Stimulated activated CD8-positive, alpha-beta memory T cell treated with anti-CD3 and anti-CD28 coated beads, Interleukin-12 subunit alpha, Interleukin-12 subunit beta, amount 100 ng/mL, for 4 hours (primary cell): ENCODE measurements at regions not wholly inside any gene's neighbourhood (a gene's known extent, or its start where the extent isn't known, plus 50 kb on each side); places are given as distances from the start of the nearest gene placed in this dataset.
"Not testable (repeated sequence)": the region's sequence is repeated elsewhere in the genome, so short reads cannot be mapped to it uniquely, and the experiment has no call there.

ENCODE experiments used
- DNase-seq: peaks from one replicate; pipeline ENCODE4 v3.0.0-alpha.2; 2020; ENCODE audit warnings: low read depth

DNA sequence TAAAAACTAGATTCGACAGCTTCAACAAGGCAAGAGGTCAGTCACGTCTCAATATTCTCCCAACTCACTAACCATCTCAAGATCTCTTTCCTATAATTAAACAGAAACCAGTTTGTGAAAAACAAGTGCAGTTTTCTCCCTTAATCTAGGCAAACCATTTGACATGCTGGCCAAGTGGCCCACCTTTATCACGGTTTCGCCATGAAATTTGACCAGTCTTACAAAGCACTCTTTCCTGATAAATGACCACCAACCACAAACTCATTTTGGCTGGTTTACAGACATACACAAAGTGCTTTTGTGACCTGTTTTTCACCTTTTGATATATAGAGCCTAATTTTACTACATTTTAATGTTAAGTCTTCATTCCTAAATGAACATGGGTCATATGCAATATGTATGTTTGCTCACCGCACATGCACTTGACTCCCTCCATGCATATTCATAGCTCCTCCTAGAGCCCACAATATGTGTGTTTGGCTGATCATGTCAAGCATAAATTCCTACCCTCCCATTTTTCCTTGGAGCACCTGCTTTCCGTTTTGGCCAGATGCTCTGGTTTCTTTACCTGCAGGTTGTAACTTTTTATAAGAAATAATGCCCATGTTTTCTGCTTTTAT is 385.1 kb downstream of the RAD51AP2 start:
- no peak for DNase-seq

DNA sequence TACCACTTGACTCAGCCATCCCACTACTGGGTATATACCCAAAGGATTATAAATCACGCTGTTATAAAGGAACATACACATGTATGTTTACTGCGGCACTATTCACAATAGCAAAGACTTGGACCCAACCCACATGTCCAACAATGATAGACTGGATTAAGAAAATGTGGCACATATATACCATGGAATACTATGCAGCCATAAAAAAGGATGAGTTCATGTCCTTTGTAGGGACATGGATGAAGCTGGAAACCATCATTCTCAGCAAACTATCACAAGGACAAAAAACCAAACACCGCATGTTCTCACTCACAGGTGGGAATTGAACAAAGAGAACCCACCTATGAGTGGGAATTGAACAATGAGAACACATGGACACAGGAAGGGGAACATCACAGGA is 387.6 kb downstream of the RAD51AP2 start:
- not testable (repeated sequence) for DNase-seq

DNA sequence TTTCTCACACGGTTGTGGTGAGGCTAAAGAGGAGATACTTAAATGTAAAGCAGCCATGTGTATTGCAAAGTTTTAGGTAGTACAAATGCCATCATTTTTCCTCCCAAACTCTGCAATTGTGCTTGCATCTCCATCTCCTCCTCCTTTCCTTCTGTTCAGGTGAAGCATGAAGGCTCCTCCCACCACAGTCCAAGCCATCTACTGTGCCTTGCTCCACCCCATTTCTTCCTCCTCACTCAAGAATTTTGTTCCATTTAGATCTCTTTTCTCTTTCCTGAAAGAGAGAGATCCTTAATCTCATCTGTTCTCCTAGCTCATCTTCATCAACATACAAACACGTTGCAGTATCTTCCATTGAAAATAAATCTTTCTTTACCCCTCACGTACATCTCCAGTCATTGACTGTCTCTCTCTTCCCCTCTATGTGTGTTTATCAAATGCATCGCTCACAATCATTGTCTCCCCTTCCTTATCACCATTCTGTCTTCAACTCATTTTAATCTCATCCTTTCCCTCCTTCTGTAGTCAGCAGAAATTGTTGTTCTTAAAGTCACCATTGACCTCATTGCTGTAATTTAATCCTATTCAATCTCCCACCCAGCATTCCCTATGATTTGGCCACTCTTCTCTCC is 392.1 kb downstream of the RAD51AP2 start:
- no peak for DNase-seq

DNA sequence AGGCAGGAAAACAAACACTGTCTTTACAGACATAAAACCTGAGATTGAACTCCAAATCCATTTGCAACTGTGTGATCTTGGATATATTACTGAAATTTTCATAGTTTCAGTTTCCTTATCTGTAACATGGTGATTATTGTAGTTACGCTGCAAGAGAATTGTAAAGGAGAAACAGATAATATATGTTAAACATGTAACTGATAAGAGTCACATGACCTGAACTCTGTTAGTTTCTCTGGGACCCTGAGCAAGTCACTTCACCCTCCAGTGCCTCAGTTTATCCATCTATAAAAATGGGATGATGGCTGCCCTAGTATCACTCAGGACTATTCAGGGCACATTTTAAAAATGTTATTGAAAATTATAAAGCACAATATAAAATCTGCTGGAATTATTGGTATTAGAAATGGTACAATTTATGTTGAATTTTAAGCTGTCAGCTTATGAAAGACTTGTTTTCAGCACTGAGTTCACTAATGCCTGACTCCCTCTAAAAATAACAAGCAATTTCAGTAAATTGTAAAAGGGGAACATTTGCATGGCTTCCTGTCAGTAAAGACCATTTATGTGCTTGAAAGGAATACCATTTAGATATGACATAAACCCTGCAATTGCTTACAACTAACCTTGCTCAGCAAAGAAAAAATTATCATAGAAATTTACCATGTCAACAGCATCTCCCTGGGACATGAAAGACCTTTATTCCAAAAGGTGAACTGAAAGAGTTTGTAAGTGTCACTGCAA is 393.5 kb downstream of the RAD51AP2 start:
- no peak for DNase-seq

DNA sequence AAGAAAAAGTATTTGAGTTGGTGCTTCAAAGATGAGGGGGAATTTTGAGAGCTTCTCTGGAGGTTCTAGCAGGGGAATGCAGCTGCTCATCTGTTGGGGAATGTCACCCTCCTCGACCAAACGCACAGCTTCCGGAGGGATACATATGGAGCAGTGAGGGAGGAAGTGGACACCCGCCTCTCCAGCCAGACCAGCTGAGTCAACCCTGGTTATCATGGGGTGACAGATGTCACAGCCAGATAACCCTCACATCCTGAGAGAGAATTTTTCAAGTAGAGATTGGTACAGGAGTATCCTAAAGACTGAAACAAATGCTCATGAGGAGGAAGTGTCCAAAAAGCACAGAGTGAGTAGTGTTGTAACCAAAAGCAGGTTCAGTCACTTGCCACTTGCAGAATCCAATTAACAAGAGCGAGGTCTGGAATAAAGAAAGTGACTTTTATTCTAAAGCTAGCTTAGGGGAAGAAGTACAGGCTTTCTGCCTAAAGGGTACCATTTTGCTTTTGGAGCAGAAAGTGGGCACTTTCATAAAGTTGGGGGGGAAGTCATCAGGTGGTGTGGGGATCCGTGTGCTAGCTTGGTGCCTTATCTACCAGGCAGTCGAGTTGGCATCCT is 395.2 kb downstream of the RAD51AP2 start:
- no peak for DNase-seq

DNA sequence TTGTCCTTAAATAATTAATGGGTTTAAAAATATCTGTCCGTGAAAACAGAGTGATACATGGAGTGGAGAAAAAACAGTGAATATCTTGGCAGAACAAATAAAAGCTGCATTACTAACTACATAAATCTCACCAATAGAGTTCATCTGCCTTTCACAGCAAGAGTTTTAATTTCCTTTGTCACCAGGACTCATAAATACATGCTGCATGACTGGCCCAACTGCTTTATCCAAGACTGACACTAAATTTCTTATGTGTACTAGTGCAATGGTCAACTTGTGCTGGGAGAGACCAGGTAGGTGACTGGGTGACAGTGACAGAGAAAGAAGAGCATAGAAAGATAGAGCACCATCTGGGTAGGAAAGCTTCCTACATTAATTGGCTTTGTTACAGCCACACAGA is 402.8 kb downstream of the RAD51AP2 start:
- DNase-seq: no peak

DNA sequence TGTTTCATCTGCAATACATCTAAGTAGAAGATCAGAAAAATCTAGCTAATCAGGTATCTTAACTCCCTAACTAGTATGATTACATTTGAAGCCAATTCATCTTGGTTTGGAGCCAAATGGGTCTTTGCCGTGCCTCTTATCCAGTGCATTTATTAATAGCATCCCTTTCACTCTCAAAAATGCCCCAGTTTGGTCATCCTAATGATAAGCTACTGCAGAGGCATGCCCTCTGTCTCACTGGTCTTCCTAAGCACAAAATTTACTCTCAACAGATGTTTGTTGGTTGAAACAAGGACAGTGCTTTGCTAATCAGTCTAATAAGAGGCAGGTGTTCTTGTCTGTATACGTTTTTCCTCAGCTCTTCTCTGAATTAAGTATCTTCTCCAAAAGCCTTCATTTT is 403.2 kb downstream of the RAD51AP2 start:
- no peak for DNase-seq

DNA sequence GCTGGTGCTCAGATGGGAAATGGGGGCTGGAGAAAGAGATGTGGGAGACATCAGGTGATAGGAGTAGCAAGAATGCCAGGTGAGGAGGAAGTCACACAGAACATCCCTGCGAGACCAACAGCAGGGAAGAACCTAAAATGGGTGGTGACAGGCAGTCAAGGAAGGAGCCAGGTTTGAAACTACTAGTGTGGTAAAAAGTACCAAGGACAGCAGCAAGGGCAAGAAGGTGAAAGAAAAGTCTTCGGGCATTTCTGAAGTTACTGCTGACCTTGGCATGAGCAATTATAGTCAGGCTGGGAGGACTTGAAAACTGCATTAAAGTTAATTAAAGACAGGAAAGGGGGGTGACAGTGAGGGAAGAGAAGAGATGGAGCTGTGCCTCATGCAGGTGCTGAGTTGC is 410.4 kb downstream of the RAD51AP2 start:
- DNase-seq: no peak

DNA sequence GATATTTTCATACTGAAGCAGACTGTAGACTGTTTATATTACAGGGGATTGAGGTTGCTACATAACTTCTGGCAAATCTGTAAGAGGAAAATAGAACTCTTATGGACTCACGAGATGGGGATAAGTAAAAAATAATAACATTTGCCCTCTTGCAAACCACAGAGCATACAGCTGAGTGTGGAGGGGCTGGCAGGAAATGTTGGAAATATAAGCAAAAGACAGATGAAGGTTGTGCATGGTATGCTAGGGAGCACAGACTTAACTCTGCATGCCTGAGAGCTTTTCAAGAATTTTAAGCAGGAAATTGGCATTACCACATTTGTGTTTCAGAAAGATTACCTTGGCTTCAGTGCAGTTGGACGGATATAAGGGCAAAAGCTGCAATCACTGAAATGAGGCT is 411.1 kb downstream of the RAD51AP2 start:
- DNase-seq: no peak

DNA sequence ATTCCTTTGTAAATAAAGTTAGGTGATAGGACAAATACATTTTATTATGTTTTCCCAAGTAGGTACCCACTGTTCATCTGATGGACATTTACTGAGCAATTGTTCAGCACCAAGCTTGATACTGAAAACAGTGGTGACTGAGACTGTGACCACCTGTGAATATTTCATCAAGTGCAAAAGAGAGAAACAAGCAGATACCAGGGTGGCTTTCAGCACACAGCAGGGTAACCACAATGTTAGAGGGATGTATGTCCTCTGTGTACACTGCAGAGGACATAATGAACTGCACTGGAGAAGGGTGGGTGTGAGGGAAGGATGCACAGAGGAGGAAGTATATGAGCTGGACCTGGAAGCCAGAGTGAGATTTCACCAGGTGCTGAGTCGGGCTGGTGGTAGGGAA is 411.8 kb downstream of the RAD51AP2 start:
- DNase-seq: no peak

DNA sequence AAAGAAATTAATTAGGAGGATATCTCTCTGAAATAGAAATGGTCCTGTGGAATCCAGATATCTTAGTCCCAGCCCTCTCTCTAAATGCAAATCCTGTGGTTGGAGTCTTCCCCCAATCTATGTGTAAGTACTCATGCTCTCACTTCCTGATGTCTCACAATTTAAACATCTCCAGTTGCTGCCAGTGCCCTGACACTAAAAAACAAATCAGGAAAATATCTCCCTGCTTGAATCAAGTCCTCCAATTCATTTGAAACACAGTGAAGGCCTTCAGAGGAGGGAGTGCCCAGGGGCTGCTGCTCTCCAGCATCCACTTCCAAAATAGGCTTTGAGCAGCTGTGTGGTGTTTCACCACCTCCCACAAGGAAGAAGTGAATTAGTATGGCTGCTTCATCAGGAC is 413.8 kb downstream of the RAD51AP2 start:
- no peak for DNase-seq

DNA sequence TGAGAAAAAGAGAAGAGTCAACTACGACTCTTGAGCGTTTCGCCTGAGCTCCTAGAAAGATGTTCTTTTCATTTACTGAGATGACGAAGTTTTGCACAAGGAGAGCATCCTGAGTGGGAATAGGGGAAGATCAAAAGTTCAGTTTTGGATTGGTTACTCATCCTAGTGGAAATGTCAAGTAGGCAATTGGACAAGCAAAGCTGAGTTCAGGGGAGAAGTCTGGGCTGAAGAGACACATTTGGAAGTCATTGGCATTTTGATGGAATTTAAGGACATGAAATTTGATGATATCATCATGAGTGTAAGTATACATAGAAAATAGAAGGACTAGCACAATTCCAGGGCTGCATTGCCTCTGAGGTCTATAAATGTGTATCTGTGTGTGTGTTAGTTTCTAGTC is 416.6 kb downstream of the RAD51AP2 start:
- no peak for DNase-seq

DNA sequence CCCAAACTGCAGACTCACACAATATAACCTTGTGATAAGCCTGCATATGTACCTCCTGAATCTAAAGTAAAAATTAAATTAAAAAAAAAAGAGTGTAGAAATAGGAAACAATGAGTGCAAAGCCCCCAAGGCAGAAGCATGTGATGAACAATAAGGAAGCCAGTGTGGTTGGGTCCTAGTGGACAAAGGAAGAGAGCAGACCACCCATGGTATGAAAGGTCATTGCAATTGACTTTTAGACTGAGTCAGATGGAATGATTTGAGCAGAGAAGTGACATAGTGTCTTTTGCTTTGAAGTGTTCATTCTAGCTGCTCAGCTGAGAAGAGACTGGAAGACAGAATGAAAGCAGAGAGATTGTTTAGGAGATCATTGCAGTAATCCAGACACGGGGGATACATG is 417.1 kb downstream of the RAD51AP2 start:
- no peak for DNase-seq

DNA sequence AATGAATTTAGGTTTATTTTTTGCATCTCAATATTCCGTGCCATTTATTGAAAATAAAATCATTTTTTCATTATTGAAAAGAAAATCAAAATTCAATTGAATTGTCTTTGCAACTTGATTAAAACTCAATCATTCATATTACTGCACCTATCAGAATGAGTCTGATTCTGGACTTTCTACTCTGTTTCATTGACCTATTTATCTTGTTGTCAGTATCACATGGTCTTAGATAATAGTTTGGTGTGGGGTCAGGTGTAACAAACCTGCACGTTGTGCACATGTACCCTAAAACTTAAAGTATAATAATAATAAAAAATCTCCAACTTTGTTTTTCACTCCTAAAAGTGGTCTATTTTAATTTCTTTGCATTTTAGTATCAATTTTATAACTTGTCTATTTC is 422.9 kb downstream of the RAD51AP2 start:
- no peak for DNase-seq

DNA sequence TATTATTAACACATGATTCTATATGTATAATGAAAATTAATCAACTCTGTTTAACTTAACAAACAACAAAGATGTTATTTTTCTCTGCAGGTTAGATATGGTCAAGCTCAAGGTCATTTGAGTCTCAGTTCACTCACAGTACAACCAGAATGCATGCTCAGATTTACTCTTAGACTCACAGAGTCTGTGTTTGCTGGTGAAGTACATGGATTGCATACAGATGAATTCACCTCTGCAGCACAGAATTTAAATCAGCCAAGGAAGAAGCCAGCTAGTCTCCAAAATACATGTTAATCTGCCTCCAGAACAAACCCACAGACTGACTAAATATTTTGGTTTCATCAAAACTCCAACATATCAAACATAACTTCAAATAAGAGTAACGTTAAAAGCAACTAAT is 424.5 kb downstream of the RAD51AP2 start:
- no peak for DNase-seq

DNA sequence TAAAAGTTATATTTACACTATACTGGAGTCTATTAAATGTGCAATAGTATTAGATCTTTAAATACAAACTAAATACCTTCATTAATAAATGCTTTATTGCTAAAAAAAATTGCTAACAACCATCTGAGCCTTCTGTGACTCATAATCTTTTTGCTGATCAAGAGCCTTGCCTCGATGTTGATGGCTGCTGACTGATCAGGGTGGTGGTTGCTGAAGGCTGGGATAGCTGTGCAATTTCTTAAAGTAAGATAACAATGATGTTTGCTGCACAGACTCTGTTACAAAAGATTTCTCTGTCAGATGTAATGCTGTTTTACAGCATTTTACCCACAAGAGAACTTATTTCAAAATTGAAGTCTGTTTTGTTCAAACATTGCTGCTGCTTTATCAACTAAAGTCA is 421.4 kb upstream of the CYRIA start:
- no peak for DNase-seq

DNA sequence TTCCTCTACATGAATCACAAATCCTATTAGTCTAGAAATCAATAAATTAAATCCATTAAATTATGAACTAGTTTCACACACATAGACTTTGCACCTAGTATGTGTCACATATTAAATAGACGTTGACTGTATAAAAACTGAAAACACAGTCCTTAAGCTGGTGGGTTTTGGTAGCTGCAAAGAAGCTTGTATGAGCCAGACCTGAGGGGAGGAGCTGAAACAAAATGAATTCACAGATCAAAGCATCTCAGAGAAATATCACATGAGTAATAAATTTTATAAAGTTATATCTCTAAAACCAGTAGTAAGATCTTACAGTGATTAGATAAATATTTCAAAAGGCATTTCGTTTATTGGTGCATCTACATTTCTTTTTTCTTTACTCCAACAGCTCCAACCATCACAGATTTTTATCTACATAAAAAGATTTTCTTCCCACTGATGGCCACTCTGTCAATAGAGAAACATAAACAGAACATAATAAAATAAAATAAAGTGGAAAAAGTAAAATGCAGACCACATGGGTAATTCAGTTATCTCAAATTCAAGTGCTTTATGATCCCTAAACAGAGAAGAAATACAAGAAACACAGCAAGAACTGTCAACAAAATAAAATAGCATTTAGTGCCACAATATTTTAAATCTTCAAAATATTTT is 420.0 kb upstream of the CYRIA start:
- DNase-seq: no peak

DNA sequence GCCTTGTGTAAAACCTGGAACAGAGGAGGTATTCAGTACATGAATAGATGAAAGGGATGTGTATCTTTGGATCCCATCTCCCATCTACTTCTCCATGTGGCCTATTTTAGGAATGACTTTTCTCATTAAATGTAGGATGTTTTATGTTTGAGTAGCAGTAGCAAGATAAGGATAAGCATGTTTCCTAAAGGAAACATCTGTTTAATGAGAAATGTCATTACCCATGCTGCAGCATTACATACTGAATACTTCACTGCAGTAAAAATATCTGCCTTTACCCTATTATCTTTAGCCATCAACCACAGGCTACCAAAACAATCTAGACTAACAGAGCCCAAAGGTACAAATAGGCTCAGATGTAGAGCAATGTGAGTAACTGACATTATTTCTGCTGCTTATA is 419.2 kb upstream of the CYRIA start:
- DNase-seq: no peak

DNA sequence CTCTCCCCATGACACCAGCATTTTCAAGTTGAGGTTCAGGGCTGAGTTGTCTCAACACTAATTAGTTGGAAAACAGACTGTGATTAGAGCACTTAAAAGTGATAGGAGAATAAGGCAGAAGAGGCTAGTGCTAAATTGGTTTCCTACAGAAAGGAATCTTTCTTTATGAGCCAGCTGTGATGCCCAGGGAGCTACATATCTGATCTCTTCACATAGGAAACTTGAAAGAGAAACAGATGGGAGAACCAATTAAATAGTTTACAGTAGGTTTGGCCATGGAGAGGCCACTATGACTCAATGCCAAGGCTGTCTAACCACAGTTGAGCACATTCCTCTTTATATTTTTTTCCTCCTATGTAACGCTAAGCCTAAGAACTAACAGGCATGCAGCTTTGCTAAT is 418.3 kb upstream of the CYRIA start:
- no peak for DNase-seq

DNA sequence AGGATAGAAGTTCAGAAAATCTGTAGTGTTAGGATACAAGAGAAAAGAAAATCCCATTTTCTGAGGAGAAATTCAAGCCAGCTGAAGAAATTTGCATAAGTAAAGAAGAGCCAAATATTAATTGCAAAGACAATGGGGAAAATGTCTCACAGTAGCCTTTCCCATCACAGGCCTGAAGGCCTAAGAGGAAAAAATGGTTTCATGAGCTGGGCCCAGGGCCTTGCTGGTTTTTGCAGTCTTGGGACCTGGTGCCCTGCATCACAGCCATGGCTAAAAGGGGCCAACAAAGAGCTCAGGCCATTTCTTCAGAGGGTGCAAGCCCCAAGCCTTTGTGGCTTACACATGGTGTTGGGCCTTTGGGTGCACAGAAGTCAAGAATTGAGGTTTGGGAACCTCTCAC is 413.6 kb upstream of the CYRIA start:
- no peak for DNase-seq

DNA sequence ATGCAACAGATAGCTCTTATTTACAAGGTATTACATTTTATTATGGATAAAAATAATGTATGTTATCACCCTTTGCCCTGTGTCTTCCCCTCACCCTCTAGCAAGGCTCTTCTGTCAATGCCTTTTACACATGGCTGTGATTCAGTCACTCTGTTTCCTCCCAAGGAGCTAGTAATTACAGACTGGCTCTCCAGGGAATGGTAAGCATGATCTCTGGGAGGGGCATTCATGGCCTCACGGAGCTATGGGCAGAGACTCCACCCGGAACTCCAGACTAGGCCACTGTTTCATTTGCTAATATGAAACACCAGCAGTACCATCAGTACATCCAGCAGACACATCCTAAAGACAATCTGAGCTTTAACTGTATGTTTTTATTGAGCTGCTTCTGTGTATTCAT is 410.9 kb upstream of the CYRIA start:
- no peak for DNase-seq

DNA sequence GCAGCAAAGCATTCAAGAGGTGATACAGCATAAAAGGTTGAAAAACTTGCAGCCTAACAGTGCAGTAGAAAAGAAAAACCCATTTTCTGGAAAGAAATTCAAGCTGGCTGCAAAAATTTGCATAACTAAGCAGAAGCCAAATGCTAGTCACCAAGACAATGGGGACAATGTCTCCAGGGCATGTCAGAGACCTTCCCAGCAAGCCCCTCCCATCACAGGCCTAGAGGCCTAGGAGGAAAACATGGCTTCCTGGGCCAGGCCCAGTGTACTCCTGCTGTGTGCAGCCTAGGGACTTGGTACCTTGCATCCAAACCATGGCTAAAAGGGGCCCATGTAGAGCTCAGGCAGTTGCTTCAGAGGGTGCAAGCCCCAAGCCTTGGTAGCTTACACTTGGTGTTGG is 405.1 kb upstream of the CYRIA start:
- no peak for DNase-seq

DNA sequence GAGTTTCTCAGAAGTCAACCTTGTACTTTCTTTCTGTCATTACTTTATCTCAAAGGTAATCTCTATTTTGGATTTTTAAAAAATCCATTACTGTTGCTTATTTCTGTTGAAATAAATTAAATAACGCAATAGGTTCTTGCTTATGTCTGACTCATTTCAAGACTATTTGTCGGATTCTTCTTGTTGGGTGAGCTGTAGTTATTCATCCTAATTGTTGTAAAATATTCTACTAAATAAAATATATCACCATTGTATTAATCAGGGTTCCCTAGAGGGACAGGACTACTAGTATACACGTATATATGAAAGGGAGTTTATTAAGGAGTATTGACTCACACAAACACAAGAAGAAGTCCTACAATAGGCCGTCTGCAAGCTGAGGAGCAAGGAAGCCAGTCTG is 403.9 kb upstream of the CYRIA start:
- no peak for DNase-seq
